Neuronal stem cell (in vitro differentiated cells): ENCODE measurements at regions not wholly inside any gene's neighbourhood (a gene's known extent, or its start where the extent isn't known, plus 50 kb on each side); places are given as distances from the start of the nearest gene placed in this dataset.
A peak's percentile ranks its signal among the peaks of the same experiment; 100 is the strongest.

Experiments
- DNase-seq: peaks from one replicate; pipeline ENCODE4 v3.0.0-alpha.2; 2013; ENCODE audit warnings: low spot score
- H2AFZ ChIP-seq: one replicate; pipeline ENCODE4 v1.6.1; 2013; ENCODE audit warnings: mild to moderate bottlenecking, low read length, inconsistent platforms
- H2AK5ac ChIP-seq: 2 replicates; pipeline ENCODE4 v1.6.1; 2013; ENCODE audit warnings: low read depth, mild to moderate bottlenecking, inconsistent platforms, low read length, moderate library complexity, mixed read lengths
- H2BK120ac ChIP-seq: 2 replicates; pipeline ENCODE4 v1.6.1; 2013; ENCODE audit warnings: low read depth, mild to moderate bottlenecking, inconsistent platforms, low read length, moderate library complexity, mixed read lengths
- H2BK12ac ChIP-seq: one replicate; pipeline ENCODE4 v1.6.1; 2013; ENCODE audit warnings: low read length, inconsistent platforms
- H2BK15ac ChIP-seq: 2 replicates; pipeline ENCODE4 v1.6.1; 2013; ENCODE audit warnings: mild to moderate bottlenecking, low read length, inconsistent platforms, mixed read lengths
- H2BK5ac ChIP-seq: one replicate; pipeline ENCODE4 v1.6.1; 2013; ENCODE audit warnings: inconsistent platforms, mild to moderate bottlenecking, low read length, moderate library complexity
- H3K14ac ChIP-seq: one replicate; pipeline ENCODE4 v1.6.1; 2013; ENCODE audit warnings: low read length, inconsistent platforms
- H3K18ac ChIP-seq: 2 replicates; pipeline ENCODE4 v1.6.1; 2013; ENCODE audit warnings: low read length, inconsistent platforms
- H3K23ac ChIP-seq: 2 replicates; pipeline ENCODE4 v1.6.1; 2013; ENCODE audit warnings: low read depth, mild to moderate bottlenecking, mixed read lengths, low read length, inconsistent platforms; ENCODE audit not compliant: poor library complexity
- H3K27ac ChIP-seq: replicated peaks from 3 replicates; pipeline ENCODE4 v1.5.1; 2013; ENCODE audit warnings: low read length, inconsistent platforms
- H3K27me3 ChIP-seq, 3 experiments: 2 replicates each; pipeline ENCODE4 v1.6.1; 2013; ENCODE audit warnings: low read length in 3 of 3, mild to moderate bottlenecking in 2 of 3, inconsistent platforms in 1 of 3, low read depth in 1 of 3, mixed read lengths in 1 of 3, moderate library complexity in 1 of 3; ENCODE audit not compliant: control insufficient read depth in 3 of 3, insufficient read depth in 3 of 3
- H3K36me3 ChIP-seq, 2 donors: replicated peaks in 1 of 2; 2 replicates each; pipeline ENCODE4 v1.6.1; 2013; ENCODE audit warnings: low read length in 2 of 2; ENCODE audit not compliant: control insufficient read depth in 2 of 2, insufficient read depth in 2 of 2
- H3K4ac ChIP-seq: 2 replicates; pipeline ENCODE4 v1.6.1; 2013; ENCODE audit warnings: inconsistent platforms, mild to moderate bottlenecking, low read length, moderate library complexity
- H3K4me1 ChIP-seq, 2 donors: 1 replicate in 1 of 2; 2 replicates in 1 of 2; pipeline ENCODE4 v1.6.1; 2013; ENCODE audit warnings: low read length in 2 of 2, low read depth in 1 of 2; ENCODE audit not compliant: control insufficient read depth in 2 of 2, insufficient read depth in 1 of 2
- H3K4me2 ChIP-seq: one replicate; pipeline ENCODE4 v1.6.1; 2013; ENCODE audit warnings: mild to moderate bottlenecking, low read length, inconsistent platforms; ENCODE audit not compliant: insufficient read depth, poor library complexity, severe bottlenecking
- H3K4me3 ChIP-seq, 2 donors: 2 replicates each; pipeline ENCODE4 v1.5.1; 2013; ENCODE audit warnings: low read length in 2 of 2, mild to moderate bottlenecking in 2 of 2, inconsistent platforms in 1 of 2, moderate library complexity in 1 of 2
- H3K79me1 ChIP-seq: one replicate; pipeline ENCODE4 v1.6.1; 2013; ENCODE audit warnings: low read depth, mild to moderate bottlenecking, inconsistent platforms, low read length, moderate library complexity
- H3K9ac ChIP-seq: one replicate; pipeline ENCODE4 v1.6.1; 2013; ENCODE audit warnings: mild to moderate bottlenecking, low read depth, low read length, inconsistent platforms; ENCODE audit not compliant: poor library complexity
- H3K9me3 ChIP-seq, 2 donors: replicated peaks in 1 of 2; 2 replicates each; pipeline versions ENCODE3 to v1.6.1; 2013; ENCODE audit warnings: low read length in 2 of 2, mild to moderate bottlenecking in 2 of 2, inconsistent platforms in 1 of 2, low read depth in 1 of 2, mixed read lengths in 1 of 2, moderate library complexity in 1 of 2; ENCODE audit not compliant: control insufficient read depth in 2 of 2, insufficient read depth in 1 of 2
- H4K8ac ChIP-seq: one replicate; pipeline ENCODE4 v1.6.1; 2013; ENCODE audit warnings: low read depth, mild to moderate bottlenecking, inconsistent platforms, low read length, moderate library complexity
- H4K91ac ChIP-seq: one replicate; pipeline ENCODE4 v1.6.1; 2013; ENCODE audit warnings: low read length, low read depth, mild to moderate bottlenecking, inconsistent platforms; ENCODE audit not compliant: poor library complexity
- WGBS, 2 donors: extraction: QIAGEN DNeasy Blood & Tissue Kit; methylation state at CpG; one replicate each; pipeline ENCODE4 v1.1.7; 2013; ENCODE audit warnings: missing lambda C conversion rate in 2 of 2, mixed read lengths in 1 of 2; ENCODE audit not compliant: insufficient read length in 2 of 2, insufficient replicate concordance in 1 of 2; ENCODE audit errors: extremely low coverage in 2 of 2; 5-methylcytosine and 5-hydroxymethylcytosine counted together

DNA sequence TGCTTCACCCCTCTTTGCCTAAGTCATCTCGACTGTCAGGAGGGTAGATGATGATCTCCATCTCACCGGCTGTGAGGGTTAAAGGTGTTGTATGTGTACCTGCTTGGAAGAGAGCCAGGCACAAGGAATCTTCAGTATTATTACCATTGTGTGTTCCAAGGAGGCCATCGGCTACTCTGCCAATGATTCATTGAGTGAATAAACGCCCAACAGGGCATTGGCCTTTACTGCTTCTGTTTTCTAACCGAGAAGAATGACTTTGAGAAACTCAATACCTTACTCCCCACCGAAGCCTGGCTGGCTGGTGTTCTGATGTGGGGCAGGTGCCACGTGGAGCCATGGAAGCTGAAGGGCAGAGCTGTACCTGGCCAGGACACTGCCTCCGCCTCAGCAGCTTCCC, 228.8 kb downstream of the SNX18 start:
- Histone ChIP-seq H3K4me2 (no peak overlapping the region), H3K23ac (no peak overlapping the region), H2AK5ac (no peak overlapping the region), H2BK12ac (no peak overlapping the region), H2AFZ (no peak overlapping the region), H2BK15ac (no peak overlapping the region), H3K36me3 (no peaks in the 10 kb centered on the region), H3K14ac (no peak overlapping the region), H4K8ac (no peak overlapping the region), H3K4me3 (no peak overlapping the region), H3K27ac (no peak overlapping the region), H3K9ac (no peak overlapping the region), H3K9me3 (no peaks in the 10 kb centered on the region), H3K4me1 (peaks cover 9 to 12% of the 10 kb centered on the region in 2 donors), H3K27me3 (no peaks in the 10 kb centered on the region), H3K4ac (no peak overlapping the region), H2BK120ac (no peak overlapping the region), H4K91ac (no peak overlapping the region), H2BK5ac (no peak overlapping the region), H3K79me1 (no peaks in the 10 kb centered on the region), H3K18ac (no peak overlapping the region)
- DNase-seq: no peak
- no CpG with 5 or more reads among the region's 8 CpGs for WGBS, 2 donors

DNA sequence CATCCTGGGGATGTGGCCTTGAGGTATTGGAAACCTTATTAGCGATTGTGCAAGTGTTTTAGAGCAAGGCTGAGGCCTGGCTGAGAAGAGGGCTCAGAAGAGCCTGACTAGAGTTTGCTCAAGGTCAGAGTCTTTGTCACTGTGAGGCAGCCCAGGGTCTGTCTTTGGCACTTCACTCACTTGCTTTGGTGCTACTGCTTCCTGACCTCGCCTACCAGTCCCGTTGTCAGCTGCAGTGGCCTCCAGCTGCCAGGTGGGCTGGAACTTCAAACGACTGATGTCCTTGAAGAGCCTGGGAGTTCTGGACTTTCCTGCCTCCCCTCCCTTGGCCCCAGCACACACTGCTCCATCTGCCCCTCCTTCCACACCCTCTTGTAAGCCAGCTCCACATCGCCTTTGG, 228.0 kb downstream of the SNX18 start:
- no peak overlapping the region for H3K4ac ChIP-seq
- no peak overlapping the region for H3K4me2 ChIP-seq

DNA sequence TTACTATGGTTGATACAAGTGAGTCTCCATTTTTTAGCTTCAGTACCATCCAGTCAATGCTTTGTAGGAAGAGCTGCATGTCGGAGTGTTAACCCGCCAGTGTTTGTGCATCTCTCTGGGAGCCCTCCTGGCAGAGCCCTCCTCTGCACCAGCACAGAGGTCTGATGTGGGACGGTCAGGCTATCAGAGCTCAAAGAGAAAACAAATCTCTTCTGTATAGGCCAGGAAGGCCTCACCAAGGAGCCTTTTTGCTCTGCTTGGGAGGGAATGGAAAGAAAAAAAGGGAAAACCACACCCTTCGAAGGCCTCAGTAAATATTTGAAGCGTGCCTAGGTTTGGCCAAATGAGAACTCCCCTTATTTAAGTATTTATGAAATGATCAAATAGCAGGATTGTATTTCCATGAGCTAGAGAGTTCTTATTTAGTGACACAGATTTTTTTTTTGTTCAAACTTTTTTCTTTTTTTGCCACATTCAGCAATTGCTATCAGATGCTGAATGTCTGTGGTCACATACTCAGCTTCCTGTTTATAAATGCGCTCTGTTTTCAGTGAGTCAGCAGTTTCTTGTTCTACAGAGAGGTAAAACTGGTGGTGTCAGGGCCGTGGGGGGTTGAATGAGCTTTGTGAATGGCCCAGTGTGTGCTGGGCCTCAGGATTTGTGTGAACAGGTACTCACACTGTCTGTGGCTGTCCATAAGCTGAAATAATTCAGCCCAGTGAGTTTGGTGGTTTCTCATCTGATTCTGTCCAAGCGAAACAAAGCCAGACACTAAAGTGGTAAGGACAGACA, 226.6 kb downstream of the SNX18 start:
- H2AFZ ChIP-seq: peak overlapping the region; percentile 90
- H3K27ac ChIP-seq: peak overlapping the region; percentile 63
- no peak overlapping the region for H4K8ac ChIP-seq
- no peaks in the 10 kb centered on the region for H3K79me1 ChIP-seq
- H3K4me3 ChIP-seq: no peak overlapping the region
- no peaks in the 10 kb centered on the region for H3K27me3 ChIP-seq
- no peak overlapping the region for H2BK15ac ChIP-seq
- H4K91ac ChIP-seq: no peak overlapping the region
- no peak for DNase-seq
- H3K4me1 ChIP-seq: peaks cover 9 to 12% of the 10 kb centered on the region in 2 donors
- H3K18ac ChIP-seq: no peak overlapping the region
- no peak overlapping the region for H3K23ac ChIP-seq
- peaks cover 0 to 3% of the 10 kb centered on the region in 2 donors for H3K9me3 ChIP-seq
- no CpG with 5 or more reads among the region's 8 CpGs for WGBS, 2 donors
- H3K14ac ChIP-seq: no peak overlapping the region
- H2BK5ac ChIP-seq: no peak overlapping the region
- no peak overlapping the region for H3K4me2 ChIP-seq
- no peak overlapping the region for H2BK12ac ChIP-seq
- no peak overlapping the region for H3K9ac ChIP-seq
- no peaks in the 10 kb centered on the region for H3K36me3 ChIP-seq
- H3K4ac ChIP-seq: no peak overlapping the region
- H2AK5ac ChIP-seq: no peak overlapping the region
- no peak overlapping the region for H2BK120ac ChIP-seq

More for the DNA sequence above, 228.0 kb downstream of the SNX18 start:
- Histone ChIP-seq H4K91ac (no peak overlapping the region), H3K18ac (no peak overlapping the region), H2BK5ac (no peak overlapping the region), H3K27ac (no peak overlapping the region), H3K36me3 (no peaks in the 10 kb centered on the region), H3K23ac (no peak overlapping the region), H2AFZ (no peak overlapping the region), H2BK15ac (no peak overlapping the region), H4K8ac (no peak overlapping the region), H3K4me1 (peaks cover 9 to 12% of the 10 kb centered on the region in 2 donors), H3K14ac (no peak overlapping the region), H3K9me3 (peaks cover 0 to 3% of the 10 kb centered on the region in 2 donors), H3K4me3 (no peak overlapping the region), H2BK12ac (no peak overlapping the region), H2BK120ac (no peak overlapping the region), H3K27me3 (no peaks in the 10 kb centered on the region), H3K79me1 (no peaks in the 10 kb centered on the region), H2AK5ac (no peak overlapping the region), H3K9ac (no peak overlapping the region)
- no peak for DNase-seq
- WGBS, 2 donors: no CpG with 5 or more reads among the region's 5 CpGs

DNA sequence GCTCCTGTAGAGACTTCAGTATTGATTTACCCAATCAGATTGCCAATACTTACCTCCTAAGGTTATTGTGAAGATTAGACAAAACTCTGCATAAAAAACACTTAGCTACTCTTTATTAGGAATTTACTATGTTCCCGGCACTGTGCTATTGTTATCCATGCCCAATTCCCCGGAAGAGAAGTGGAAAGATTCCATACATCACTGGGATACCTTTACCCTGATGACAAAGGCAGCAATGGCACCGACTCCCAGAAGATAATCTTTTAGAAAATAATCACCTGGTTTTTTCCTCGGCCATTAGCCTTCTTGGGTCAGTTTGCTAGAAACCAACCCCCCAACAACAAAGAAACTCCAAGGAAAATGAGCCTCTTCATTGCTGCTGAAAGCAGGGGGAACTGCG, 226.0 kb downstream of the SNX18 start:
- DNase-seq: no peak
- Histone ChIP-seq H3K14ac (no peak overlapping the region), H3K18ac (no peak overlapping the region), H3K4me2 (no peak overlapping the region), H2BK15ac (no peak overlapping the region), H3K27me3 (no peaks in the 10 kb centered on the region), H2BK12ac (no peak overlapping the region), H2AFZ (peak overlapping the region; percentile 90), H3K9ac (no peak overlapping the region), H3K36me3 (no peaks in the 10 kb centered on the region), H3K23ac (no peak overlapping the region), H2BK5ac (no peak overlapping the region), H4K91ac (no peak overlapping the region), H3K4ac (no peak overlapping the region), H3K4me3 (no peak overlapping the region), H3K9me3 (peaks cover 0 to 3% of the 10 kb centered on the region in 2 donors), H3K4me1 (peaks cover 9 to 12% of the 10 kb centered on the region in 2 donors), H2AK5ac (no peak overlapping the region), H4K8ac (no peak overlapping the region), H3K27ac (peak overlapping the region; percentile 63), H3K79me1 (no peaks in the 10 kb centered on the region), H2BK120ac (no peak overlapping the region)
- no CpG with 5 or more reads among the region's 5 CpGs for WGBS, 2 donors
